HT1080 (cell line): ENCODE measurements at regions not wholly inside any gene's neighbourhood (a gene's known extent, or its start where the extent isn't known, plus 50 kb on each side); places are given as distances from the start of the nearest gene placed in this dataset.

Source experiments
- DNase-seq: peaks from one replicate; pipeline ENCODE4 v3.0.0-alpha.2; 2015; ENCODE audit warnings: low read depth

DNA sequence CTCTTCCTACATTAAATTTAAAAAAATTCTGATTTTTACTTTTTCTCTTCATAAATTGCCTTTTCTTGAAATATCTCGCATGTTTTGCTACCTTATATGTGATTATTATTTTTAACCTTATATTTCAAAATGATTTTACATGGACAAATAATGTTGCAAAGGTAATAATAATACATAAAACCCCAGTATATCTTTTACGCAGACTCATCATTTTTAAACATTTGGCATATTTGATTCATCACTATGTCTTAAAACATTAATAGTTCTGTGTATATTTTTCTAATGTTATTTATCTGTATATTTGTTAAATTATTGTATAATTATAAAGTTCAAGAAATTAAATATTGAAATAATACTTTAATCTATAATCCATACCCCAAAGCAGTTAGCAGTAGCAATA is 350.8 kb downstream of the RPL10L start:
- no peak for DNase-seq

DNA sequence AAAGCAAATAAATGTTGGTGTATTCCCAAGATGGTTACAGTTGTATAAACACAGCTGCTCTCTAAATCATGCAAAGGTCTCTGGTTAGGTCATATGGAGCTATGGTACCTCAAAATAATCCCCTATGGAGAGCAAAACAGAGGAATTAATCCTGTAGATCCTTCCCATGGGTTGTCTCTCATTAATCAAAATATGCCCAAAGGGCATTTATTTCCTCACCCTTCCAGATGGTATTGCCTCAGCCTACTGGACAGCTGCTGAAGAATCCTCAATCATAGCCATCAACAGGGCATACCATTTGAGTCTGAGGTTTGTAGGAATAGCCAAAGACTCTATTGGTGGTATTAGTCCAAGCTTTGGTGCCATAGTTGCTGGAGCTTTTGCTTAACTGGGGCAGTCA is 360.9 kb downstream of the RPL10L start:
- DNase-seq, result no peak

GRCh38 chr14:46279776-46280175 is 371.8 kb downstream of the RPL10L start:
- no peak for DNase-seq

DNA sequence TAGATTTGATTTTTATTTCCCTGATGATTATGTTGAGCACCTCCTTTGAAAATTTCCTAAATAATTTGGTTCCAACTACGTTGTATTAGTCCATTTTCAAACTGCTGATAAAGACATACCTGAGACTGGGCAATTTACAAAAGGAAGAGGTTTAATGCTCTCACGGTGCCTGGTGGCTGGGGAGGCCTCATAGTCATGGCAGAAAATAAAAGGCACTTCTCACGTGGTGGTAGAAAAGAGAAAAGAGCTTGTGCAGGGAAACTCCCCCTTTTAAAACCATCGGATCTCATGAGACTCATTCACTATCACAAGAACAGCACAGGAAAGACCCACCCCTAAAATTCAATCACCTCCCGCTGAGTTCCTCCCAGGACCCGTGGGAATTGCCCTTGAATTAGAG is 372.3 kb downstream of the RPL10L start:
- no peak for DNase-seq

- peak; percentile 49 for DNase-seq
Observed at GRCh38 chr14:46259536-46259935, 392.0 kb downstream of the RPL10L start.

DNA sequence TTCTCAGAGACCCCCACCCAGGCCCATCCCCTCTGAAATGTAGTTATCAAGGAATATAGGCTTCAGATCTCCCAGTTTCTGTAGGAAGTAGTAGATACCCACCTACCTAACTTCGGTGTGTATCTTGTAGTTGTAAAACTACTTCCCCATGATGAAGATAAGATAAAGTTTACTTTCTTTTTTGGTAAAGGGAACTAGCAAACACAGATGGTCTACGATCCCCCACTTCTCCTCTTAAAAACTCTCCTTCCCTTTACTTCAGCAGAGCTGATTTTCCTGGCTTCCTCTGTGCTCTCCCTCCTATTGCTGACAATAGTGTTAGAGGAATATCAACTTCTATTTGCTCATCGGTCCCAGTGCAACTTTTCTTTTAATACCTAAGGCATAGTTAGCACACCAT is 395.2 kb downstream of the RPL10L start:
- no peak for DNase-seq

GRCh38 chr14:46250113-46250703 is 401.4 kb downstream of the RPL10L start:
- peak; percentile 25 for DNase-seq

GRCh38 chr14:46248001-46248630 is 403.5 kb downstream of the RPL10L start:
- no peak for DNase-seq

DNA sequence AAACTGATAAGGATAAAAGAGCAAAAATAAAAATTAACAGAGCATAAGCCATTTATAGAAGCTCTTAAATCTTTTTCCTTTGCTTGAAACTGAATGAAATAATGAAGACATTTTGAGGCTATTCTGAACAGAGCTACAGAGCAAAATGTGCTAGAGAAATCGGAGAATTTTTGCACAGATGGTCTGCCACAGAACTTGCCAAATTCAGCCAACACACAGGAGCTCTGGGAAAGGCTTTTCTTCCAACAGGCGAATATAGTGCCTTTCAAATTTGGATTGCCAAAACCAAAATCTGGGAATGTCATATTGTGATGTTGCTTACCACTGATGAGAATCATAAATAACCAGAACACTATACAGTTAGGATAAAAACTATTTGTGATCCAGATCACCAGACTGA is 406.3 kb downstream of the RPL10L start:
- DNase-seq, result no peak

- no peak for DNase-seq
Observed at GRCh38 chr14:46233786-46234185, 417.8 kb downstream of the RPL10L start.

- no peak for DNase-seq
Observed at GRCh38 chr14:46230540-46230939, 421.0 kb downstream of the RPL10L start.

DNA sequence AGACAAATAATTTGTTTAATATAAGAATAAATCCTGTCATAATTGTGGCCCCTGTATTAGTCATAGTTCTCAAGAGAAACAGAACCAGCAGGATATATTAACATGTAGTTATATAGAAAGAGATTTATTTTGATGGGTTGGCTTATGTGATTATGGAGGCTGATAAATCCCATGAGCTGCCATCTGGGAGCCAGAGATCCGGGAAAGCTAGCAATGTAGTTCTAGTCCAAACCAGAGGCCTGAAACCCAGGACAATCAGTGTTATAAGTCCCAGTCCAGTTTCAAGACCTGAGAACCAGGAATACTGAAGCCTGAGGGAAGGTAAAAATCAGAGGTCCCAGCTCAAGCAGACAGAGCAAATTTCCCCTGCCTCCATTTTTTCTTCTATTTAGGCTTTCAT is 435.8 kb downstream of the RPL10L start:
- DNase-seq, result no peak

DNA sequence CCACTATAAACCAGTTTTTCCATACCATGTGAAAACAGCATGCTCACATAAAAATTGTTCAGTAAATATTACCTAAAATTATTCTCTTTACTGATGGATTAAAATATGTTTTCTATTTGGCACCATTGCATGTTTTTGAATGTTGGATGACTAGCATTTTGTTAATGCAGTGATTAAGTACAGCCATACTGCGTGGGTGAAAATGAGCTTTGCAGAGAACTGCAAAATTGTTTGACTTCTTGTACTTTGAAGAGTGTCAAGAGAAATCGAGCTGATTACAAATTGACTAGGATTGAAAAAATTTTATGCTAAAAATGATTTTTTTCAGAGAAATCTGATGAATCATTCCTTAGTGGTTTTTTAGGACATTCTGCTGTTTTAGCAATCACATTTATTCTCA is 452.9 kb downstream of the RPL10L start:
- no peak for DNase-seq

DNA sequence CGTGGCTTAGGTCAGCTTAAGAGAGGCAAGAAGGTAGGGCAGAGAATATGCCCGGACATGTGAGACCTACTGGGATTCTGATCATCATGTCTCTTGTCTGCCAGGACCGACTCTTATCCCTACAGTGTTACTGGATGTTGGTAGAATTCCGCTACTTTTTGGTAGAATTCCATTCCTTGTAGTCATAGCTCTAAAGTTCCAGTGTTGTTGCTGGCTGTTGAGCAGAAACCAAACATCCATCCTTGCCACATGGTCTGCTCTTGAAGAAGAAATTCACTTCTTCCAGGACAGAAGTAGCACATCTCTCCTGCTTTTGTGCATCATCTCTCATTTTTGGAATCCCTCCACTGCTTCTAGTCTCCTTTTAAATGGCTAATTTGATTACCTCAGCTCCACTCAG is 453.7 kb downstream of the RPL10L start:
- peak; percentile 57 for DNase-seq
